Endothelial cell of umbilical vein (primary cell): ENCODE measurements at regions not wholly inside any gene's neighbourhood (a gene's known extent, or its start where the extent isn't known, plus 50 kb on each side); places are given as distances from the start of the nearest gene placed in this dataset.
A peak's percentile ranks its signal among the peaks of the same experiment; 100 is the strongest.

Experiments
- BruUV-seq: library from RNA; stranded (reverse); fragments of 400-500 nt; replicated peaks from 2 replicates; lab custom pipeline; 2021; lab: Mats Ljungman, UMichigan
- CTCF ChIA-PET: fragments of 300-600, 350-600 bp; sonication (Branson Sonifier 250); formaldehyde crosslinking; loops from one replicate; lab custom pipeline; 2021; ENCODE audit warnings: antibody characterized with exemption, inconsistent platforms; lab: Charles Lee
- POLR2A ChIA-PET: fragments of 300-600, 350-600 bp; sonication (Branson Sonifier 250); formaldehyde crosslinking; loops from one replicate; lab custom pipeline; 2021; ENCODE audit warnings: antibody characterized with exemption, inconsistent platforms; lab: Charles Lee
- DNase-seq: peaks from one replicate; pipeline ENCODE4 v3.0.0-alpha.2; 2011; ENCODE audit warnings: low read depth, low spot score
- FAIRE-seq: peaks from 2 replicates; lab custom pipeline; 2011; peaks lifted over from hg19 to GRCh38; lab: Jason Lieb, UNC
- H2AFZ ChIP-seq: 2 replicates; pipeline ENCODE4 v1.6.0; 2012; ENCODE audit warnings: low read depth, low read length, control low read depth, inconsistent platforms
- H3K27ac ChIP-seq: 2 replicates; pipeline ENCODE4 v1.5.1; 2011; ENCODE audit warnings: low read depth, mild to moderate bottlenecking, control low read depth, low read length, moderate library complexity; ENCODE audit not compliant: insufficient read depth
- H3K27me3 ChIP-seq, 2 experiments: 2 replicates each; pipeline versions ENCODE4 v1.6.0 to v1.6.1; 2011; ENCODE audit warnings: low read length in 2 of 2, mixed read lengths in 1 of 2; ENCODE audit not compliant: control insufficient read depth in 2 of 2, insufficient read depth in 2 of 2
- H3K36me3 ChIP-seq, 2 experiments: 2 replicates in 1 of 2; 3 replicates in 1 of 2; pipeline ENCODE4 v1.5.1; 2011; ENCODE audit warnings: low read length in 2 of 2, mild to moderate bottlenecking in 1 of 2, moderate library complexity in 1 of 2; ENCODE audit not compliant: control insufficient read depth in 2 of 2, insufficient read depth in 2 of 2; ENCODE audit errors: extremely low read depth in 1 of 2
- H3K4me1 ChIP-seq: 3 replicates; pipeline ENCODE4 v1.5.1; 2011; ENCODE audit warnings: mild to moderate bottlenecking, low read length; ENCODE audit not compliant: control insufficient read depth, insufficient read depth; ENCODE audit errors: extremely low read depth
- H3K4me2 ChIP-seq: 2 replicates; pipeline ENCODE4 v1.6.1; 2011; ENCODE audit warnings: low read length, control low read depth, mixed read lengths; ENCODE audit not compliant: insufficient read depth
- H3K4me3 ChIP-seq, 3 experiments: fragments of 200-600 bp in 1 of 3; sonication (generic), shearing (Covaris generic) in 1 of 3; replicated peaks in 1 of 3; 2 replicates each; pipeline ENCODE4 v1.5.1; 2011 to 2016; ENCODE audit warnings: control low read depth in 3 of 3, low read length in 3 of 3, mild to moderate bottlenecking in 2 of 3, inconsistent platforms in 1 of 3, low read depth in 1 of 3, moderate library complexity in 1 of 3; ENCODE audit not compliant: insufficient read depth in 1 of 3
- H3K79me2 ChIP-seq: 2 replicates; pipeline ENCODE4 v1.6.0; 2012; ENCODE audit warnings: low read length, inconsistent platforms; ENCODE audit not compliant: control insufficient read depth, insufficient read depth
- H3K9ac ChIP-seq: replicated peaks from 2 replicates; pipeline ENCODE3; 2011; ENCODE audit warnings: low read length, control low read depth; ENCODE audit not compliant: insufficient read depth; ENCODE audit errors: extremely low read depth
- H3K9me1 ChIP-seq: replicated peaks from 3 replicates; pipeline ENCODE4 v1.6.0; 2011; ENCODE audit warnings: mild to moderate bottlenecking, low read length; ENCODE audit not compliant: control insufficient read depth, insufficient read depth; ENCODE audit errors: extremely low read depth
- H3K9me3 ChIP-seq: replicated peaks from 2 replicates; pipeline ENCODE4 v1.5.1; 2012; ENCODE audit warnings: low read length, inconsistent platforms; ENCODE audit not compliant: control insufficient read depth, insufficient read depth
- H4K20me1 ChIP-seq: replicated peaks from 2 replicates; pipeline ENCODE3; 2011; ENCODE audit warnings: mild to moderate bottlenecking, low read length; ENCODE audit not compliant: control insufficient read depth, insufficient read depth; ENCODE audit errors: extremely low read depth
- CTCF ChIP-seq, 2 donors: IDR thresholded peaks; 1 replicate in 1 of 2; 2 replicates in 1 of 2; pipeline ENCODE4 v1.5.1; 2011; ENCODE audit warnings: low read length in 2 of 2, mild to moderate bottlenecking in 2 of 2, moderate library complexity in 2 of 2, control low read depth in 1 of 2, inconsistent platforms in 1 of 2, low read depth in 1 of 2; ENCODE audit not compliant: insufficient read depth in 1 of 2; ENCODE audit errors: extremely low read depth in 1 of 2
- EZH2 ChIP-seq: IDR thresholded peaks from 2 replicates; pipeline ENCODE4 v1.6.1; 2012; ENCODE audit warnings: borderline replicate concordance, low read depth, mild to moderate bottlenecking, moderate library complexity, low read length, inconsistent platforms; ENCODE audit not compliant: severe bottlenecking
- FOS ChIP-seq: IDR thresholded peaks from 2 replicates; pipeline ENCODE4 v1.6.1; 2011; ENCODE audit warnings: mild to moderate bottlenecking, low read length, moderate library complexity, borderline replicate concordance; ENCODE audit not compliant: insufficient read depth
- GATA2 ChIP-seq: IDR thresholded peaks from 2 replicates; pipeline ENCODE4 v1.7.0; 2011; ENCODE audit warnings: low read depth, mild to moderate bottlenecking, moderate library complexity, mixed read lengths, low read length; ENCODE audit not compliant: insufficient read length, insufficient read depth
- JUN ChIP-seq: IDR thresholded peaks from 2 replicates; pipeline ENCODE4 v1.6.1; 2011; ENCODE audit warnings: borderline replicate concordance, low read depth; ENCODE audit not compliant: insufficient read length, insufficient read depth
- MYC ChIP-seq: IDR thresholded peaks from one replicate; pipeline ENCODE4 v1.6.1; 2011; ENCODE audit warnings: mild to moderate bottlenecking, low read depth, low read length
- POLR2A ChIP-seq: IDR thresholded peaks from 2 replicates; pipeline ENCODE4 v1.6.1; 2012; ENCODE audit warnings: low read depth, mild to moderate bottlenecking, control low read depth, low read length
- POLR2AphosphoS5 ChIP-seq: IDR thresholded peaks from 2 replicates; pipeline ENCODE4 v1.6.1; 2012; ENCODE audit warnings: low read depth, mild to moderate bottlenecking, control low read depth, low read length, moderate library complexity; ENCODE audit not compliant: insufficient read depth
- dilution Hi-C: fragments of 300-500 bp; cut with MboI; formaldehyde crosslinking; loops from one replicate; pipeline ENCODE4 v1.15.0; 2019; ENCODE audit warnings: low sequenced_read_pairs; ENCODE audit not compliant: extremely low pct_ligation_motif_present
- intact Hi-C: fragments of 100-400 bp; cut with micrococcal nuclease; formaldehyde crosslinking; loops from one replicate; pipeline ENCODE4 v1.10.0; 2022
- TF ChIP-seq, protein P1 (sequence below): IDR thresholded peaks from 2 replicates; pipeline ENCODE4 v1.6.1; 2011; ENCODE audit not compliant: insufficient read depth, insufficient read length

DNA sequence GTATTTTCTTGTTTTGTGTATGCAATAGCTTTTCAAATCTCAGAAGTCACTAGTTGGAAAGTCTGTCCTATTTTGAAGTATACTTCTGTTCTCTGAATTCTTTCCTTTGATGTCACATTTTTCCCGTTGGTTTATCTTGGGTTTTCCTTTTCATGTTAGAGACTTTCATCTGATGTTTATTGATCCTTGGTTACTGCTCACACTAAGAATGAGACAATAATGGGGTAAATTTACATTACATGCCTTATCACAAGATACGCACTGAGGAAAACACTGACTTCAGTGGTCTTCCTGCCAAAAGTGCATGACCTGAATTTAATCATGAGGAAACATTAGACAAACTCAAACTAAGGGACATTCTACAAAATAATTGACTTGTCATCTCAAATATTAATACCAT lies 63.5 kb upstream of the C1GALT1 start:
- Histone ChIP-seq H3K9me3 (no peaks in the 10 kb centered on the region), H3K27ac (no peak overlapping the region), H3K4me2 (no peak overlapping the region), H3K9ac (no peak overlapping the region), H3K36me3 (no peaks in the 10 kb centered on the region), H2AFZ (no peak overlapping the region), H4K20me1 (no peaks in the 10 kb centered on the region), H3K4me1 (no peaks in the 10 kb centered on the region), H3K4me3 (no peak overlapping the region), H3K9me1 (no peaks in the 10 kb centered on the region), H3K79me2 (no peaks in the 10 kb centered on the region), H3K27me3 (peaks cover 0 to 2% of the 10 kb centered on the region in 2 experiments)
- peak; percentile 19 for DNase-seq
- dilution Hi-C loops (no loop called here), intact Hi-C loops (no loop called here)
- no peak for FAIRE-seq
- ChIA-PET CTCF (no interaction called here), POLR2A (no interaction called here)
- BruUV-seq = no TSS peak
- TF ChIP-seq, protein P1, sequence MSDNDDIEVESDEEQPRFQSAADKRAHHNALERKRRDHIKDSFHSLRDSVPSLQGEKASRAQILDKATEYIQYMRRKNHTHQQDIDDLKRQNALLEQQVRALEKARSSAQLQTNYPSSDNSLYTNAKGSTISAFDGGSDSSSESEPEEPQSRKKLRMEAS = no peak
- TF ChIP-seq FOS = no peak
- TF ChIP-seq POLR2AphosphoS5 = no peak
- no peak for TF ChIP-seq GATA2
- no peak for TF ChIP-seq JUN
- no peak for TF ChIP-seq MYC
- TF ChIP-seq CTCF (IDR thresholded peaks at IDR 0.05; ENCODE audit: extremely low read depth in 1 of 2, insufficient read depth in 1 of 2, low read depth in 1 of 2, low read length in 2 of 2) = no peak
- no peak for TF ChIP-seq POLR2A
- TF ChIP-seq EZH2 = no peak
